DMS153 (cell line): ENCODE measurements at regions not wholly inside any gene's neighbourhood (a gene's known extent, or its start where the extent isn't known, plus 50 kb on each side); places are given as distances from the start of the nearest gene placed in this dataset.
"Not testable (repeated sequence)": the region's sequence is repeated elsewhere in the genome, so short reads cannot be mapped to it uniquely, and the experiment has no call there.

ENCODE experiments used
- DNase-seq: peaks from one replicate; lab custom pipeline; 2025; lab: John Stamatoyannopoulos, UW

DNA sequence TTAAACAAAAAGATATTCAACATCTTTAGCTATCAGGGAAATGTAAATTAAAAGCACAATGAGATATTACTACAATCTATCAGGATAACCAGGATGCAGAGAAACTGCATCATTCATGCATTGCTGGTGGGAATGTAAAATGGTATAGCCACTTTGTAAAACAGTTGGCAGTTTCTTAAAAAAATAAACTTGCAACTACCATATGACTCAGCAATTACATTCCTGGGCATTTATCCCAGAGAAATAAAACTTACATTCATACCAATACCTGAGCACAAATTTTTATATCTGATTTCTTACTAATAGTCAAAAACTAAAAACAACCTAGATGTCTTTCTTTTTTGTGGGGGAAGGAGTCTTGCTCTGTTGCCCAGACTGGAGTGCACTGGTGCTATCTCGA, 190.3 kb upstream of the TAB2 start:
- no peak for DNase-seq

DNA sequence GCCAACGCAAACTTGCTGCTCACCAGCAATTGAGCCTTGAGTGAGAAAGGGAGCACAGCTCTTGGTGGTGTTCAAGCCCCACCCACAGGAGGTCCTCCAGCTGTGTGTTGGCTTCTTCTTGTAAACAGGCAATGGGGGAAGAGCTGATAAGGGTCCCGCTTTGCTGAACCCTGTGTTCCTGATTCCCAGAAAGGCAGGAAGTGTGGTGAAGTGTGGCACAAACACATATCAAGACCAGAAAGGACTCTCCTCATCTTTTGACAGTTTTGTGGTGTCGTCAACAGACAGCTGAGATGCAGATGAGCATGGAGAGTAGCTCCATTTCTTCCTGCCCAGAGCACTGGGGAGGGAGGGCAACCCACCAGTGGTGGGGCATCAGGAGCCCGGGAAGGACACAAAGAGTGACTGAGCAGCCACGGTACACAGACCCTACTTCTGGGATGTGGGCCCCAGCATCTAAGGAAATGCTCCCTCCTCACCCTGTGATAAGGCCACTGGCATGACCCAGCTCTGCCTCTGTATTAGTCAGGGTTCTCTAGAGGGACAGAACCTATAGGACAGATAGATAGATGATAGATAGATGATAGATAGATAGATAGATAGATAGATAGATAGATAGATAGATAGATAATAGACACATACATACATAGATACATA, 188.9 kb upstream of the TAB2 start:
- DNase-seq: no peak

GRCh38 chr6:149129371-149130077, 188.0 kb upstream of the TAB2 start:
- no peak for DNase-seq

DNA sequence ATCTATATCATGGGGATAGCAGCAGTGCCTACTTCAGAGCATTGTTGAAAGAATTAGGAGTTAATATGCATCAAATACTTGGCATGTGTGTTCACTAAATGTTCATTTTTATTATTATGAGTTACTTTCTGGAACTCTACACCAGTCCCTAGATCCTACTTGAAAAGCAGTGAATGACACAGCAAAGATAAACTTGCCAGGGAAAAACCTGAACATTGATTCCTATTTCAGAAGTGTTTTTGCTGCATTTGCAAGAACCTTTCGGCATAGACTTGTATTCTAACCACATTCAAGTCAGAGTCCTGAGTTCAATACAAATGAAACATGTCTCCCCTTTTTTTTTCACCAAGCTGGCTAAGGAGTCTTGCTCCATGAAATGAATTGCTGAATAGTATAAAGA, 187.4 kb upstream of the TAB2 start:
- no peak for DNase-seq

- no peak for DNase-seq
Measured at GRCh38 chr6:149130508-149130907, 187.0 kb upstream of the TAB2 start.

DNA sequence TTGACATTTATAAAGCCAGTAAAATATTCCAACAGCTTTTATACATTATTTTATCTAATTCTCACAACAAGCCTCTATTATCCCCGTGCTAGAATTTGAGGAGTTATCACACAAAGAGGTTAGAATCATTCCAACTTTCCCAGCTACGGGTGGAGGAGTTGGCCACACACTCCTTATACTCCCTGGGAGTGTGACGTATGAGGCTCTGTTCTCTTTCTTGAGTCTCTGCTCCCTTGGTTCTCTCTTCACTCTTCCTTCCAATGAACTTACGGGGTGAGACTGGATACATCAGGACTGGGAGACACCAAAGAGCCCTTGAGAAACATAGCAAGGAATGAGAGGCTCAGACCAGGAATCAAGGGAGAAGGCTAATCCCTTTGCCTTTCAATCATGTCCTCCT, 185.6 kb upstream of the TAB2 start:
- DNase-seq: no peak

DNA sequence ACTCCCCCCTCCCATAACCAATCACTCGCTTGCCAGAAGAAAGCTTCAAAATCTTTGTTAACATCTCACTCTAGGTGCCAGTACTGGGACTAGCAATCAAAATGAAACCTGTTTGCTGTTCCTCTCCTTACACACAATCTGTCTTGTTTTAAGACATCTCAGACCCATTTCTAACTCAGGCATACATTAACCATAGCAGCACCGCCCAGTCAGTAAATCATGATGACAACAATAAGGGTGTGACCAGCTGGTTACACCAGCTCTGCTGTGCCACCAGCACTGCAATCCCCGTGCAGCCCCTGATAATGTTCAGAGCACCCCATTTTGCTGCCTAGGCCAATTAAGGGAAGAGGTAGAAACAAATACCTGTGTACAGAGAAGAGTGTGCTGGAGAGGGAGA, 185.2 kb upstream of the TAB2 start:
- no peak for DNase-seq

DNA sequence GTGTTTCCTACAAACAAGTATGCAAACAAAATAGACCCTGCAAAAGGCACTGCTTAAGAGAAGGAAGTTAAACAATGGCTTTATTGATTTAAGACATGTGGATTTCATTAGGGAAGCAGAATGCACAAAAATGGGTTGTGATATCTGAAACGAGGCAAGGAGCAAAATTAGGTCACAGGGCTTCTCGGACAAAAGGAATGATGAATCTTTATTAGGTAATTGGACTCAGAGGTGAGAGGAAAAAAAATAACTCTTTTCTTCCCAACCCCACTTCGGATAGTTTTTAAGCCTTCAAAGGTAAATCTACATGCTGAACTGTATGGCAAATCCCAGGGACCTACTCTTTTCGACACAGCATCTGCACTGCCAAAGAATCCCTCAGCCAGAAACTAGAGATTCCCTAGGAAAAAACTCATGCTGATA, 183.0 kb upstream of the TAB2 start:
- DNase-seq: no peak

GRCh38 chr6:149135809-149136208, 181.7 kb upstream of the TAB2 start:
- DNase-seq: no peak

DNA sequence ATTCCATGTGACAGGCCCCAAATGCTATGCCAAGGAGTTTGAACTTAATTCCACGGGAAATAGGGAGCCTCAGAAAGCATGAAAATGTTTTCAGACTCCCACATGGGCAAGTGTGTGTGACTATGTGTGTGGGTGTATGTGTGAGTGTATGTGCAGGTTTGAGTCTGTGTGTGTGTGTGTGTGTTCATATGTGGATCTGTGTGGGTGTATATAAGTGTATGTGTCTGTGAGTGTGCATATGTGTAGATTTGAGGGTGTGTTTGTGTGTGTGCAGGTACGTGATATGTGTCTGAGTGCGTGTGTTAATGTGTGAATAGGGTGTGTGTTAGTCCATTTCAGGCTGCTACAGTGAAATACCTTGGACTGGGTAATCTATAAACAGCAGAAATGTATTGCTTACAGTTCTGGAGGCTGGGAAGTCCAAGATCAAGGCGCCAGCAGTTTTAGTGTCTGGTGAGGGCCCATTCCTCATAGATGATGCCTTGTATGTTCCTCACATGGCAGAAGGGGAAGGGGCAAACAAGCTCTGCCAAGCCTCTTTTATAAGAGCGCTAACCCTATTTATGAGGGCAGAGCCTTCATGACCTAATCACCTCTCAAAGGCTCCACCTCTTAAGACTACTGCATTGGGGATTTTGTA, 181.1 kb upstream of the TAB2 start:
- no peak for DNase-seq

DNA sequence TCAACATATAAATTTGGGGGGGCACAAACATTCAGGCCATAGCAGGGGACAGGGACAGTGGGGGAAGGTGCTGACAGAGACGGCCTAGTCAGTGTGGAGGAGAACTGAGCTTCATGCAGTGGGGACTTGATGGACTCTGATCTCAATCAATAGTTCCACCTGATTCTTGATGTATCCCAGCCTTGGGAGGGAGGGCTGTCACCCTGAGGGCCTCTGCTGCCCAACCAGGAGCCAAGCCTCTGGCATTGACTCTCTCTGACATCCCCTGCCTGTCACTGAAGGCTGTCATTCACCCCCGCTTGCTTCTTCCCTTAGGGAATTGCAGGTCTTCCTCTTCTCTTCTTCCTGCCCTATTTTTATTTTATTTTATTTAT, 180.6 kb upstream of the TAB2 start:
- DNase-seq: no peak

DNA sequence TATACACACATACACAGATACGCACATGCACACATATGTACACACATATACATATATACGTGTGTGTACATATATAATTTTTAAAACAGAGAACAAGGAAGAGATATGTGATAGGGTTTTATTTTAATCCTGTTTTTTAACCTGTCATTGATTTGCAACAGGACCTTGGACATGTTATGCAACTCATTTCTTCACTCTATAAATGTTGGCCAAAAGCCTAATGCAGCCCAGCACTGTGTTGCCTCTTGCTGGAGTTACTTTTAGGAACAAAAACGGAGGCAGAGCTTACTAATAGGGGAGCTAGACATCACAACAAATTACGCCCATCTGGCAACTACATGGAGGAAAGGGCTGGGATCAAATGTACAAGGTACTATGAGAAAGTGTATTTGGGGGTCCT, 179.9 kb upstream of the TAB2 start:
- no peak for DNase-seq

DNA sequence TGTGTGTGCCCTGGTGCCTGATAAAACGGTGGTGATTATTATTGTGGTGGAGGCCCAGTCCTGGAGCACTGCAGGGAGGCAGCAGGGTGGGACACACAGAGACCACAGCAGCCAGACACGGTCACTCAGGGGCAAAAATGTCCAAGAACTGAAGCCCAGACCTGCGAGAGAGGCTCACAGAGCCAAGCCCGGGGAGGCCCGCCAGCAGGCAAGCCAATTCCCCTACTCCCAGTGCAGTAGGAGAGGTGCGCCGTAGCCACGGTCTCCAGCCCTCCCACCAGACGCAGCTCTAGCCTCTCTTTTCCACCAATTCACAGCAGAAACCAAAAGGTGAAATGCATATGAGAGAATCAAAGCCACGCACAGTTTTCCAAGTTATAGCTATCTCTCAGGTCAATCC, 179.4 kb upstream of the TAB2 start:
- DNase-seq: no peak

DNA sequence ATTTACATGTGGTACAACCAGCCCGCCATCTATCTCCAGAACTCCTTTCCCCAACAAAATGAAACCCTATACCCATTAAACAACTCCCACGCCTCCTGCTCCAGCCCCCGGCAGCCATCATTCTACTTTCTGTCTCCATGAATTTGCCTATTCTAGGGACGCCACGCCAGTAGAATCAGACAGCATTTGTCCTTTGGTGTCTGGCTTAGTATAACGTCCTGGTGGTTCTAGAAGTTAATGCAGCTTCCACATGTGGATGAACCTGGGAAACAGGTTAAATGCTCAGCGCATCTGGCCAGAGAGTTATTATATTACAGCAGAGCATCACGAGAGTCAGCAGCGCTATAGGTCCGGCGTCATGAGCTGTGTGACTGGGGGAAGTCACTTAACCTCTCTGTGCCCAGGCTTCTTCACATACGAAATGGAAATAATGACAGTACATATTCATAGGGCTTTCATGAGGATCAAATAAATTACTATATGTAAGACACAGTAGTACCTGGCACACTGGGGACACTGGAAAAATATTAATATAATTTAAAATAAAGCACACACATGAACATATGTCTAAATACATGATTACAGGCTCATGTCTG, 178.7 kb upstream of the TAB2 start:
- DNase-seq: no peak

- no peak for DNase-seq
Measured at GRCh38 chr6:149139782-149140136, 177.8 kb upstream of the TAB2 start.

- DNase-seq: no peak
Measured at GRCh38 chr6:149140137-149140909, 177.2 kb upstream of the TAB2 start.

DNA sequence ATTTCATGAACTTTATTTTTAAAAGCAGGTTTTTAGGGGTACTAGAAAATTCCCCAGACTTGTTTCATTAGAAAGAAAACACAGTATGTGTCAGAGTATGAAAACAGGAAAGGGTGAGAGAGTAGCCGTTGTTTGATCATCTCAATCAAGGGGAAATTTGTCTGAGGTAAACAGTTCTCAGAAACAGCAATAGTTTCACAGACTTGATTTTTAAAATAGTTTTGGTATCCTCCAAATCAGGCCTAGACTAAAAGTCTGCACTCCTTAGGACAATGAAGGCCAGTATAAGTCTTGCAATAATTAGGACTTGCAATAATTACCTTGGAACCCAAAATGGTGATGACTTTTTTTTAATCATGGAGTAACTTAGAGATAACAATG, 176.6 kb upstream of the TAB2 start:
- no peak for DNase-seq

- no peak for DNase-seq
Measured at GRCh38 chr6:149142924-149143429, 174.5 kb upstream of the TAB2 start.

- DNase-seq: not testable (repeated sequence)
Measured at GRCh38 chr6:149145800-149146199, 171.7 kb upstream of the TAB2 start.

DNA sequence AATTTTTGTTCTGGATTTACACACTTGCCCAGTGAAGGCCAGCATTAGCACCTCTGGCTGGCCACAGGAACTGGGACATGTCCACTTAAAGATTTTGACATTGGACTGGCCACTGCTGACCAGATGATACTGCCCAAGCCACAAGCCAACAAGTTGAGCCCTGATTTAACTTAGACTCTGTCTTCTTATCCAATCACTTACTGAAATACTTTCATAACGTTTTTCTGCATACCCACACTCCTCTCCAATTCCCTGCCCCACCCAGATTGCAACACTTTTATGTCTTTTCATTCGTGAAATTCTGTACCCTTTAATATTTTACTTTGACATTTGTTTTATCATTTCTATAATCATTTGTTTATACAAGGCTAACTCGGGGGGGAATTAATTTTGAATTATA, 170.3 kb upstream of the TAB2 start:
- no peak for DNase-seq

DNA sequence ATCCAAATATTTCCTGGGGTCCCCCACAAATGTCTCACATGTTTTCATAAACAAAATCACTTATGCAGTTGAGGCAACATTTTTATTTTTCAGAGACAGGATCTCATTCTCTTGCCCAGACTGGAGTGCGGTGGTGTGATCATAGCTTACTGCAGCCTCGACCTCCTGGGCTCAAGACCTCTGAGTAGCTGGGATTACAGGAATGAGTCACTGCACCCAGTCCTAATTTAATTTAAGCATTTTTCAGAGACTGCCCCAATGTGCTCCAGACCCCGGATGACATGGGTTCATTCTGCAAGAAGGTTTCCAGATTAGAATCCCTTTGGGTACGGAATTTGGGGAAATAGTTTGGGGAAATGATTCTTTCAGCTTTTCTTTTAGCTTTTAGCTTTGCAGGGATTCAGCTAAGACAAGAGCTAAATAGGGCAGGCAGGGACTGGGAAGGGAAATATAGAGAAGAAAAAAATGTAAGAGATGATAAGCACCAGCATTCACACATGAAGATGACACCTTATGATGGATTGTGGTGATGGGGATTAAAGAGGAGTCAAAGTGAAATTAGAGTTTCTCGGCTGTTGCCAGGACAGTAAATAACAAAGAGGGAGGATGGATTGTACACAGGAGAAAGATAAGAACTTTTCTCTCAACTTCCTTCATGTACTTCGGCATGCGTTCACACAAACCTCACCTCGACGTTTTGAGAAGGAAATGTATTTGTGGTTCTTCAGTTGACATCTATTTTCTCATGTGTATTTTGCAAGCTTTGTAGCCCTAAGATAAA, 169.4 kb upstream of the TAB2 start:
- DNase-seq: no peak

DNA sequence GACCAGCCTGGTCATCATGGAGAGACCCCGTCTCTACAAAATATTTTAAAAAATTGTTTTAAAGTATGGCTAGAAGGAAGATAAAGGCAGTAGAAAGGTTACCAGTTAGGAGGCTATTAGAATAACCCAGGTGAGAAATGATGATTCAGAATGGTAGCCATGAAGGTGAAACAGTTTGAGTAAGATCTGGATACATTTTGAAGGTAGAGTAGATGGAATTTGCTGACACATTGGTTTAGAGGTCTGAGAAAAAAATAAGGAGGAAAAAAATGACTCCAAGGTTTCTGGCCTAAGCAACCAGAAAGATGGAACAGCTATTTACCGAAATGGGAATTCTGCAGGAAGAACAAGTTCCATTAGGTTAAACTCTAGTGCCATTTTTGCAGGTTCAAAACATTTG, 167.9 kb upstream of the TAB2 start:
- no peak for DNase-seq
